ENCODE measurements at regions not wholly inside any gene's neighbourhood (a gene's known extent, or its start where the extent isn't known, plus 50 kb on each side); places are given as distances from the start of the nearest gene placed in this dataset.
"Not testable (repeated sequence)": the region's sequence is repeated elsewhere in the genome, so short reads cannot be mapped to it uniquely, and the experiment has no call there.

GRCh38 chr7:104074529-104074928 is 85.1 kb upstream of the RELN start:
- no peak overlapping the region for H3K4me3 ChIP-seq (ENCODE audit: low read depth, low read length)
- no peak for DNase-seq (ENCODE audit: low read depth, low spot score)
- no peak for TF ChIP-seq CTCF (IDR thresholded peaks at IDR 0.05; ENCODE audit: low read depth, low read length)
- in situ Hi-C loops (cut with HindIII; ENCODE audit: low sequenced_read_pairs), result no loop called here

GRCh38 chr7:104071641-104072040 is 82.2 kb upstream of the RELN start:
- DNase-seq (ENCODE audit: low read depth, low spot score); in situ Hi-C loops (cut with HindIII; ENCODE audit: low sequenced_read_pairs); H3K4me3 ChIP-seq (ENCODE audit: low read depth, low read length): not testable (repeated sequence)

- in situ Hi-C loops (cut with HindIII; ENCODE audit: low sequenced_read_pairs), result no loop called here
- no peak overlapping the region for H3K4me3 ChIP-seq (ENCODE audit: low read depth, low read length)
- DNase-seq (ENCODE audit: low read depth, low spot score), result no peak
- no peak for TF ChIP-seq CTCF (IDR thresholded peaks at IDR 0.05; ENCODE audit: low read depth, low read length)
Measured at GRCh38 chr7:104065491-104065890, 76.0 kb upstream of the RELN start.

GRCh38 chr7:104064969-104065387 is 75.5 kb upstream of the RELN start:
- DNase-seq (ENCODE audit: low read depth, low spot score), result no peak
- no peak for TF ChIP-seq CTCF (IDR thresholded peaks at IDR 0.05; ENCODE audit: low read depth, low read length)
- in situ Hi-C loops (cut with HindIII; ENCODE audit: low sequenced_read_pairs), result no loop called here
- H3K4me3 ChIP-seq (ENCODE audit: low read depth, low read length), result no peak overlapping the region

- in situ Hi-C loops (cut with HindIII; ENCODE audit: low sequenced_read_pairs), result not testable (repeated sequence)
Measured at GRCh38 chr7:104063797-104064196, 74.3 kb upstream of the RELN start.

GRCh38 chr7:104061652-104062051 is 72.2 kb upstream of the RELN start:
- H3K4me3 ChIP-seq (ENCODE audit: low read depth, low read length), result no peak overlapping the region
- in situ Hi-C loops (cut with HindIII; ENCODE audit: low sequenced_read_pairs), result no loop called here
- no peak for DNase-seq (ENCODE audit: low read depth, low spot score)
- no peak for TF ChIP-seq CTCF (IDR thresholded peaks at IDR 0.05; ENCODE audit: low read depth, low read length)

More at GRCh38 chr7:104063797-104064196, 74.3 kb upstream of the RELN start:
- not testable (repeated sequence) for H3K4me3 ChIP-seq (ENCODE audit: low read depth, low read length); DNase-seq (ENCODE audit: low read depth, low spot score)

GRCh38 chr7:104059837-104060236 is 70.4 kb upstream of the RELN start:
- in situ Hi-C loops (cut with HindIII; ENCODE audit: low sequenced_read_pairs); H3K4me3 ChIP-seq (ENCODE audit: low read depth, low read length); DNase-seq (ENCODE audit: low read depth, low spot score): not testable (repeated sequence)

GRCh38 chr7:104059103-104059502 is 69.6 kb upstream of the RELN start:
- TF ChIP-seq CTCF (IDR thresholded peaks at IDR 0.05; ENCODE audit: low read depth, low read length), result no peak
- in situ Hi-C loops (cut with HindIII; ENCODE audit: low sequenced_read_pairs), result no loop called here
- no peak for DNase-seq (ENCODE audit: low read depth, low spot score)
- H3K4me3 ChIP-seq (ENCODE audit: low read depth, low read length), result no peak overlapping the region

All from astrocyte of the spinal cord (primary cell).